Vagina (tissue), 2 donors: ENCODE measurements at regions not wholly inside any gene's neighbourhood (a gene's known extent, or its start where the extent isn't known, plus 50 kb on each side); places are given as distances from the start of the nearest gene placed in this dataset.

Experiments used
- POLR2AphosphoS5 ChIP-seq, 2 donors: sonication (generic); formaldehyde crosslinking; IDR thresholded peaks; one replicate each; pipeline ENCODE4 v1.9.0; 2017; ENCODE audit warnings: antibody characterized with exemption in 2 of 2, mild to moderate bottlenecking in 2 of 2, low read depth in 1 of 2; ENCODE audit not compliant: insufficient read depth in 1 of 2
- TF ChIP-seq, protein P1 (sequence below), 3 experiments: fragments of 450-650 bp in 2 of 3; fragments of 200-600 bp in 1 of 3; sonication (generic) in 1 of 3; IDR thresholded peaks; one replicate each; pipeline ENCODE4 v1.5.1; 2017 to 2019; ENCODE audit warnings: antibody characterized with exemption in 3 of 3, mild to moderate bottlenecking in 2 of 3, moderate library complexity in 2 of 3

GRCh38 chrX:769796-770195 is 139.2 kb downstream of the SHOX start:
- TF ChIP-seq, protein P1, sequence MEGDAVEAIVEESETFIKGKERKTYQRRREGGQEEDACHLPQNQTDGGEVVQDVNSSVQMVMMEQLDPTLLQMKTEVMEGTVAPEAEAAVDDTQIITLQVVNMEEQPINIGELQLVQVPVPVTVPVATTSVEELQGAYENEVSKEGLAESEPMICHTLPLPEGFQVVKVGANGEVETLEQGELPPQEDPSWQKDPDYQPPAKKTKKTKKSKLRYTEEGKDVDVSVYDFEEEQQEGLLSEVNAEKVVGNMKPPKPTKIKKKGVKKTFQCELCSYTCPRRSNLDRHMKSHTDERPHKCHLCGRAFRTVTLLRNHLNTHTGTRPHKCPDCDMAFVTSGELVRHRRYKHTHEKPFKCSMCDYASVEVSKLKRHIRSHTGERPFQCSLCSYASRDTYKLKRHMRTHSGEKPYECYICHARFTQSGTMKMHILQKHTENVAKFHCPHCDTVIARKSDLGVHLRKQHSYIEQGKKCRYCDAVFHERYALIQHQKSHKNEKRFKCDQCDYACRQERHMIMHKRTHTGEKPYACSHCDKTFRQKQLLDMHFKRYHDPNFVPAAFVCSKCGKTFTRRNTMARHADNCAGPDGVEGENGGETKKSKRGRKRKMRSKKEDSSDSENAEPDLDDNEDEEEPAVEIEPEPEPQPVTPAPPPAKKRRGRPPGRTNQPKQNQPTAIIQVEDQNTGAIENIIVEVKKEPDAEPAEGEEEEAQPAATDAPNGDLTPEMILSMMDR (IDR thresholded peaks at IDR 0.05), result no peak
- TF ChIP-seq POLR2AphosphoS5 (IDR thresholded peaks at IDR 0.05; ENCODE audit: insufficient read depth in 1 of 2, low read depth in 1 of 2), result no peak
